ENCODE measurements at regions not wholly inside any gene's neighbourhood (a gene's known extent, or its start where the extent isn't known, plus 50 kb on each side); places are given as distances from the start of the nearest gene placed in this dataset.

- no peak for DNase-seq
- Histone ChIP-seq H3K27me3 (replicated peaks) (no peaks in the 10 kb centered on the region), H3K36me3 (replicated peaks) (no peaks in the 10 kb centered on the region), H3K4me3 (ENCODE audit: low read depth, low read length) (no peak overlapping the region), H3K27ac (no peak overlapping the region)
- in situ Hi-C loops (cut with HindIII; ENCODE audit: low pct_ligation_motif_present, low sequenced_read_pairs), result no loop called here
- TF ChIP-seq CTCF (IDR thresholded peaks at IDR 0.05; ENCODE audit: low read depth, low read length, missing control alignments), result no peak
Observed at GRCh38 chr5:33210978-33211377, 229.8 kb upstream of the TARS1 start.

GRCh38 chr5:33212439-33212838, 228.3 kb upstream of the TARS1 start:
- no peak for DNase-seq
- no peak overlapping the region for H3K4me3 ChIP-seq (ENCODE audit: low read depth, low read length)
- no peak overlapping the region for H3K27ac ChIP-seq
- H3K27me3 ChIP-seq (replicated peaks), result no peaks in the 10 kb centered on the region
- in situ Hi-C loops (cut with HindIII; ENCODE audit: low pct_ligation_motif_present, low sequenced_read_pairs), result no loop called here
- no peak for TF ChIP-seq CTCF (IDR thresholded peaks at IDR 0.05; ENCODE audit: low read depth, low read length, missing control alignments)
- H3K36me3 ChIP-seq (replicated peaks), result no peaks in the 10 kb centered on the region

- H3K36me3 ChIP-seq (replicated peaks), result no peaks in the 10 kb centered on the region
- no peak for TF ChIP-seq CTCF (IDR thresholded peaks at IDR 0.05; ENCODE audit: low read depth, low read length, missing control alignments)
- H3K27ac ChIP-seq, result no peak overlapping the region
- H3K27me3 ChIP-seq (replicated peaks), result no peaks in the 10 kb centered on the region
- no peak overlapping the region for H3K4me3 ChIP-seq (ENCODE audit: low read depth, low read length)
- in situ Hi-C loops (cut with HindIII; ENCODE audit: low pct_ligation_motif_present, low sequenced_read_pairs), result no loop called here
- no peak for DNase-seq
Observed at GRCh38 chr5:33212900-33213299, 227.9 kb upstream of the TARS1 start.

GRCh38 chr5:33223563-33224284, 217.0 kb upstream of the TARS1 start:
- Histone ChIP-seq H3K27ac (no peak overlapping the region), H3K27me3 (replicated peaks) (no peaks in the 10 kb centered on the region), H3K36me3 (replicated peaks) (no peaks in the 10 kb centered on the region), H3K4me3 (ENCODE audit: low read depth, low read length) (no peak overlapping the region)
- in situ Hi-C loops (cut with HindIII; ENCODE audit: low pct_ligation_motif_present, low sequenced_read_pairs), result no loop called here
- peak; percentile 14 for DNase-seq
- TF ChIP-seq CTCF (IDR thresholded peaks at IDR 0.05; ENCODE audit: low read depth, low read length, missing control alignments), result no peak

- H3K27ac ChIP-seq, result no peak overlapping the region
- TF ChIP-seq CTCF (IDR thresholded peaks at IDR 0.05; ENCODE audit: low read depth, low read length, missing control alignments), result no peak
Observed at GRCh38 chr5:33224285-33224961, 216.3 kb upstream of the TARS1 start.

More at GRCh38 chr5:33224285-33224961, 216.3 kb upstream of the TARS1 start:
- Histone ChIP-seq H3K36me3 (replicated peaks) (no peaks in the 10 kb centered on the region), H3K27me3 (replicated peaks) (no peaks in the 10 kb centered on the region), H3K4me3 (ENCODE audit: low read depth, low read length) (no peak overlapping the region)
- in situ Hi-C loops (cut with HindIII; ENCODE audit: low pct_ligation_motif_present, low sequenced_read_pairs), result no loop called here
- no peak for DNase-seq

Measured in brain microvascular endothelial cell (primary cell).